Stomach (tissue), 8 donors: ENCODE measurements at regions not wholly inside any gene's neighbourhood (a gene's known extent, or its start where the extent isn't known, plus 50 kb on each side); places are given as distances from the start of the nearest gene placed in this dataset.

Source experiments
- DNase-seq, 2 donors: peaks; one replicate each; pipeline versions ENCODE4 v3.0.0 to v3.0.0-alpha.2; 2013 to 2019
- H3K27ac ChIP-seq, 5 donors: fragments of 200-600 bp in 4 of 5; sonication (generic) in 4 of 5; one replicate each; pipeline ENCODE4 v1.5.1; 2013 to 2019; ENCODE audit warnings: mild to moderate bottlenecking in 1 of 5, moderate library complexity in 1 of 5
- H3K27me3 ChIP-seq, 3 donors: fragments of 200-600 bp; sonication (generic); one replicate each; pipeline ENCODE4 v1.5.1; 2017 to 2019; ENCODE audit warnings: mixed run types in 1 of 3
- H3K36me3 ChIP-seq, 4 donors: fragments of 200-600 bp; sonication (generic); 1 replicate in 3 of 4; 2 replicates in 1 of 4; pipeline ENCODE4 v1.5.1; 2016 to 2019
- H3K4me1 ChIP-seq, 4 donors: fragments of 200-600 bp; sonication (generic); one replicate each; pipeline ENCODE4 v1.5.1; 2016 to 2019
- H3K4me3 ChIP-seq, 4 donors: fragments of 200-600 bp; sonication (generic) in 3 of 4; one replicate each; pipeline ENCODE4 v1.5.1; 2016 to 2019; ENCODE audit warnings: mild to moderate bottlenecking in 1 of 4
- H3K9me3 ChIP-seq, 4 donors: fragments of 200-600 bp; sonication (generic); one replicate each; pipeline ENCODE4 v1.5.1; 2016 to 2019
- EP300 ChIP-seq: sonication (generic); formaldehyde crosslinking; IDR thresholded peaks from one replicate; pipeline ENCODE4 v1.6.1; 2017; ENCODE audit warnings: antibody characterized with exemption
- POLR2A ChIP-seq, 4 donors: fragments of 450-650 bp; IDR thresholded peaks; one replicate each; pipeline ENCODE4 v1.6.1; 2016; ENCODE audit warnings: antibody characterized with exemption in 4 of 4, control low read depth in 2 of 4, mild to moderate bottlenecking in 1 of 4, moderate library complexity in 1 of 4
- POLR2AphosphoS5 ChIP-seq, 3 donors: sonication (generic); formaldehyde crosslinking; IDR thresholded peaks; one replicate each; pipeline ENCODE4 v1.6.1; 2016; ENCODE audit warnings: antibody characterized with exemption in 3 of 3
- WGBS, 5 donors: extraction: QIAGEN DNeasy Blood & Tissue Kit in 3 of 5; methylation state at CpG; one replicate each; pipeline versions ENCODE4 v1.1.5 to v1.1.7; 2013 to 2018; 5-methylcytosine and 5-hydroxymethylcytosine counted together
- intact Hi-C: fragments of 100-400 bp; cut with DNase I; formaldehyde crosslinking; loops from one replicate; pipeline ENCODE4 v1.15.1; 2023; ENCODE audit warnings: low total_unique reads
- TF ChIP-seq, protein P1 (sequence below), 7 experiments: fragments of 450-650 bp in 4 of 7; fragments of 200-600 bp in 3 of 7; sonication (generic) in 3 of 7; IDR thresholded peaks; one replicate each; pipeline ENCODE4 v1.5.1; 2016 to 2019; ENCODE audit warnings: antibody characterized with exemption in 7 of 7, control low read depth in 2 of 7, mild to moderate bottlenecking in 1 of 7
- donor health status: healthy with polysubstance abuse.
- donor health status: Bipolar disorder and iron deficiency.
- donor health status: healthy.

DNA sequence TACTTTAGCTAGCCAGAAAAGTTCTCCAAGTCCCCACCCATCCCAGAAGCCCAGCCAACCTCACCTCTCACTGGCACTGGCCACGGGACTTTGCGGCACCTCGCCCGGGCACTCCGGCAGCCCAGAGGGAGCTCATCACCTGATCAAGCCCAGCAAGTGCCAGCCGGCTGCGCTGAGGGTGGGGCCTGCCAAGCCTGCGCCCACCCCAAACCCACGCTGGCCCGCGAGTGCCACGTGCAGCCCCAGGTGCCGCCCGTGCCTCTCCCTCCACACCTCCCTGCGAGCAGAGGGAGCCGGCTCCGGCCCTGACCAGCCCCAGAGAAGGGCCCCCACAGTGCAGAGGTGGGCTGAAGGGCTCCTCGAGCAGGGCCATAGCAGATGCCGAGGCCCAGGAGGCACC is 585.0 kb upstream of the HS6ST1 start:
- H3K4me3 ChIP-seq, result no peak overlapping the region
- H3K4me1 ChIP-seq, result peaks cover 0 to 3% (median 0%) of the 10 kb centered on the region in 4 donors
- H3K27me3 ChIP-seq, result no peaks in the 10 kb centered on the region
- H3K9me3 ChIP-seq, result peaks cover 0 to 14% (median 5%) of the 10 kb centered on the region in 4 donors
- no peak overlapping the region for H3K27ac ChIP-seq
- TF ChIP-seq POLR2AphosphoS5 (IDR thresholded peaks at IDR 0.05) (no peak), POLR2A (IDR thresholded peaks at IDR 0.05) (no peak)
- TF ChIP-seq, protein P1, sequence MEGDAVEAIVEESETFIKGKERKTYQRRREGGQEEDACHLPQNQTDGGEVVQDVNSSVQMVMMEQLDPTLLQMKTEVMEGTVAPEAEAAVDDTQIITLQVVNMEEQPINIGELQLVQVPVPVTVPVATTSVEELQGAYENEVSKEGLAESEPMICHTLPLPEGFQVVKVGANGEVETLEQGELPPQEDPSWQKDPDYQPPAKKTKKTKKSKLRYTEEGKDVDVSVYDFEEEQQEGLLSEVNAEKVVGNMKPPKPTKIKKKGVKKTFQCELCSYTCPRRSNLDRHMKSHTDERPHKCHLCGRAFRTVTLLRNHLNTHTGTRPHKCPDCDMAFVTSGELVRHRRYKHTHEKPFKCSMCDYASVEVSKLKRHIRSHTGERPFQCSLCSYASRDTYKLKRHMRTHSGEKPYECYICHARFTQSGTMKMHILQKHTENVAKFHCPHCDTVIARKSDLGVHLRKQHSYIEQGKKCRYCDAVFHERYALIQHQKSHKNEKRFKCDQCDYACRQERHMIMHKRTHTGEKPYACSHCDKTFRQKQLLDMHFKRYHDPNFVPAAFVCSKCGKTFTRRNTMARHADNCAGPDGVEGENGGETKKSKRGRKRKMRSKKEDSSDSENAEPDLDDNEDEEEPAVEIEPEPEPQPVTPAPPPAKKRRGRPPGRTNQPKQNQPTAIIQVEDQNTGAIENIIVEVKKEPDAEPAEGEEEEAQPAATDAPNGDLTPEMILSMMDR (IDR thresholded peaks at IDR 0.05), result no peak
- intact Hi-C loops, result no loop called here
- WGBS, 5 donors, result 80 to 92% (median 91%) methylated on average over 1 to 19 of the region's 19 CpGs
- DNase-seq, result no peak
- no peaks in the 10 kb centered on the region for H3K36me3 ChIP-seq

DNA sequence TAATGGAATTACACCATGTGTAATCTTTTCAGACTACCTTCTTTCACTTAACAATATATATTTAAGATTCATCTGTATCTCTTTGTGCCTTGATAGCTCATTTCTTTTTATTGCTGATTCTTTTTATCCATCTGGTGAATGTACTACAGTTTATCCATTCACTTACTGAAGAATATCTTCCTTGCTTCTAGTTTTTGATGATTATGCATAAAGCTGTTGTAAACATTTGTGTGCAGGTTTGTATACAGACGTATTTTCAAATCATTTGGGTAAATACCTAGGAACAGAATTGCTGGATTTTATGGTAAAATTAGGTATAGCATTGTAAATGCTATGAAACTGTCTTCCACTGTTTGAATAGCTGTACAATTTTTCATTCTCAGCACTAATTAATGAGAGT is 592.6 kb upstream of the HS6ST1 start:
- intact Hi-C loops, result no loop called here

DNA sequence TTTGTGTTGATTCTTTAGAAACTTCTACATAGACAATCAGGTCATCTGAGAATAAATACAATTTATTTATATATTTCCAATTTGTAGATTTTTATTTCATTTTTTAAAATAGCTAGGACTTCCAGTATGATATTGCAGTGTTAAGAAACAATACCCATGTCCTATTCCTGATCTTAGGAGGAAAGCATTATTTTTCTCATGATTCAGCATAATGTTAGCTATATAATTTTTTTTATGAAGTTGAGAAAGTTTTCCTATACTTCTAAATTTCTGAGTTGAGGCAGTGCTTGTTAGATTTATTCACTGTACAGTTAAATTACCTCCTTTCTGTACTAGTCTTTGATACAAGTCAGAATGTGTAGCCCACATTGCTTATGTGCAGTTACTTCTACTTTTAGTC is 595.7 kb upstream of the HS6ST1 start:
- H3K27ac ChIP-seq, result no peak overlapping the region
- no peak for DNase-seq
- intact Hi-C loops, result no loop called here
- peaks cover 0 to 10% (median 8%) of the 10 kb centered on the region in 4 donors for H3K9me3 ChIP-seq
- no peaks in the 10 kb centered on the region for H3K27me3 ChIP-seq
- H3K4me1 ChIP-seq, result no peaks in the 10 kb centered on the region
- TF ChIP-seq, protein P1 (IDR thresholded peaks at IDR 0.05), result no peak
- TF ChIP-seq POLR2AphosphoS5 (IDR thresholded peaks at IDR 0.05) (no peak), POLR2A (IDR thresholded peaks at IDR 0.05) (no peak), EP300 (no peak)
- H3K36me3 ChIP-seq, result no peaks in the 10 kb centered on the region
- H3K4me3 ChIP-seq, result no peak overlapping the region

More for the DNA sequence above, 592.6 kb upstream of the HS6ST1 start:
- no peaks in the 10 kb centered on the region for H3K27me3 ChIP-seq
- H3K4me3 ChIP-seq, result no peak overlapping the region
- no peak overlapping the region for H3K27ac ChIP-seq
- WGBS, 5 donors, result 72 to 83% (median 76%) methylated on average over 1 of the region's 1 CpG
- H3K9me3 ChIP-seq, result peaks cover 0 to 1% (median 0%) of the 10 kb centered on the region in 4 donors
- H3K36me3 ChIP-seq, result no peaks in the 10 kb centered on the region
- no peaks in the 10 kb centered on the region for H3K4me1 ChIP-seq
- no peak for DNase-seq
- TF ChIP-seq POLR2A (IDR thresholded peaks at IDR 0.05), result no peak
- no peak for TF ChIP-seq EP300
- TF ChIP-seq, protein P1 (IDR thresholded peaks at IDR 0.05), result no peak
- no peak for TF ChIP-seq POLR2AphosphoS5 (IDR thresholded peaks at IDR 0.05)

DNA sequence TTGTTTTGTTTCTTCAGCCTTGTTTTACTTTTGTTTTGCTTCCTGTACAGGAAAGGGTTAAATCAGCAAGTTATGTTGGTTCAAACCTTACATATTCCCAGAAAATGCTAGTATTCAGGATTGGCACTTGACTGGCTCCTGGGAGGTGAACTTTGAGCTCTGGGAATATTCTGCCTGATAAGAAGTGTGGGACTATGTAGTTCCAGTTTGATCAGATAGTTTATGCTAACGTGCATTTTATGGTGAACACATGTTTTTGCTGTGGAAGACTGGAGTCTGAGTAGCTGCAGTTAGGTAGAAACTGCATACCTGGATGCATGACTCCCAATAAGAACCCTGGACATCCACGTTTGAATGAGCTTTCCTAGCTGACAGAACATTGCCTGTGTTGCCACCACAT is 603.1 kb upstream of the HS6ST1 start:
- intact Hi-C loops, result no loop called here
- peaks cover 0 to 7% (median 2%) of the 10 kb centered on the region in 4 donors for H3K4me1 ChIP-seq
- peaks cover 0 to 4% (median 3%) of the 10 kb centered on the region in 4 donors for H3K9me3 ChIP-seq
- no peaks in the 10 kb centered on the region for H3K36me3 ChIP-seq
- WGBS, 5 donors, result 15 to 34% (median 25%) methylated on average over 2 of the region's 2 CpGs
- TF ChIP-seq, protein P1 (IDR thresholded peaks at IDR 0.05), result no peak
- TF ChIP-seq POLR2A (IDR thresholded peaks at IDR 0.05) (no peak), POLR2AphosphoS5 (IDR thresholded peaks at IDR 0.05) (no peak), EP300 (no peak)
- H3K27ac ChIP-seq, result no peak overlapping the region
- DNase-seq, result no peak
- H3K27me3 ChIP-seq, result no peaks in the 10 kb centered on the region
- no peak overlapping the region for H3K4me3 ChIP-seq
